A549 (cell line): ENCODE measurements at regions not wholly inside any gene's neighbourhood (a gene's known extent, or its start where the extent isn't known, plus 50 kb on each side); places are given as distances from the start of the nearest gene placed in this dataset.

ENCODE experiments used
- ATAC-seq, 2 experiments: fragments of 200-7000 bp in 1 of 2; fragments of >200 bp in 1 of 2; cut with Nextera tagmentation in 1 of 2; cut with Tn5 transposase in 1 of 2; 3 replicates each; pipeline versions ENCODE4 v1.8.0 to v1.9.1; 2018 to 2020; ENCODE audit warnings: mild to moderate bottlenecking in 1 of 2, moderate library complexity in 1 of 2
- CTCF ChIA-PET: fragments of 300-600 bp; sonication (Branson Sonifier 250); formaldehyde crosslinking; extraction: SDS; loops from one replicate; lab custom pipeline; 2021; ENCODE audit warnings: antibody characterized with exemption, inconsistent platforms; lab: Yijun Ruan, JAX
- POLR2A ChIA-PET: fragments of 350-600 bp; formaldehyde crosslinking; extraction: SDS; loops from one replicate; lab custom pipeline; 2021; ENCODE audit warnings: antibody characterized with exemption, inconsistent platforms; lab: Yijun Ruan, JAX
- DNase-seq, 2 experiments: peaks; one replicate each; pipeline versions ENCODE4 v3.0.0 to v3.0.0-alpha.2; 2011 to 2016; ENCODE audit warnings: low read depth in 1 of 2, low spot score in 1 of 2
- FAIRE-seq: peaks from 2 replicates; lab custom pipeline; 2011; peaks lifted over from hg19 to GRCh38; lab: Jason Lieb, UNC
- H3K27ac ChIP-seq, 2 experiments: fragments of >200 bp; sonication (Bioruptor Twin); formaldehyde crosslinking; 3 replicates each; pipeline ENCODE4 v1.5.1; 2016 to 2017
- H3K4me1 ChIP-seq: fragments of >200 bp; sonication (Bioruptor Twin); formaldehyde crosslinking; 3 replicates; pipeline ENCODE4 v1.6.1; 2016
- H3K4me2 ChIP-seq: fragments of >200 bp; sonication (Bioruptor Twin); formaldehyde crosslinking; 3 replicates; pipeline ENCODE4 v1.6.1; 2016
- H3K4me3 ChIP-seq: fragments of >200 bp; sonication (Bioruptor Twin); formaldehyde crosslinking; 3 replicates; pipeline ENCODE4 v1.5.1; 2016
- H3K9me3 ChIP-seq: fragments of >200 bp; sonication (Bioruptor Twin); formaldehyde crosslinking; 3 replicates; pipeline ENCODE4 v1.6.1; 2016
- CBX8 ChIP-seq: fragments of 200-600 bp; sonication (generic); IDR thresholded peaks from 2 replicates; pipeline ENCODE4 v1.6.1; 2016
- CHD2 ChIP-seq: fragments of 150-350 bp; IDR thresholded peaks from 2 replicates; pipeline ENCODE4 v1.6.1; 2014; ENCODE audit warnings: low read length; ENCODE audit not compliant: partially characterized antibody
- CHD4 ChIP-seq: fragments of 200-600 bp; sonication (generic); IDR thresholded peaks from 2 replicates; pipeline ENCODE4 v1.6.1; 2016; ENCODE audit warnings: antibody characterized with exemption, mild to moderate bottlenecking, borderline replicate concordance
- EHF ChIP-seq: fragments of 250-450 bp; sonication (Bioruptor Pico); IDR thresholded peaks from 2 replicates; pipeline ENCODE4 v1.5.0; 2020; ENCODE audit warnings: mild to moderate bottlenecking
- EHMT2 ChIP-seq: fragments of 200-600 bp; sonication (generic); IDR thresholded peaks from 2 replicates; pipeline ENCODE4 v1.6.1; 2016; ENCODE audit warnings: antibody characterized with exemption, low read depth, mild to moderate bottlenecking, moderate library complexity
- ELK1 ChIP-seq: fragments of 150-350 bp; IDR thresholded peaks from 2 replicates; pipeline ENCODE4 v1.6.1; 2014; ENCODE audit warnings: low read depth, mild to moderate bottlenecking, low read length
- EP300 ChIP-seq, 2 experiments: fragments of >200 bp; sonication (Bioruptor Twin); formaldehyde crosslinking; IDR thresholded peaks; 2 replicates in 1 of 2; 3 replicates in 1 of 2; pipeline ENCODE4 v1.6.1; 2016 to 2017
- ESRRA ChIP-seq: fragments of 150-350 bp; IDR thresholded peaks from 2 replicates; pipeline ENCODE4 v1.6.1; 2014; ENCODE audit warnings: mild to moderate bottlenecking, low read length, borderline replicate concordance
- HES2 ChIP-seq: fragments of >200 bp; sonication (Bioruptor Twin); formaldehyde crosslinking; IDR thresholded peaks from 2 replicates; pipeline ENCODE4 v1.6.1; 2016
- HEYL ChIP-seq: fragments of 250-450 bp; sonication (Bioruptor Pico); IDR thresholded peaks from 2 replicates; pipeline ENCODE4 v1.8.0; 2021; ENCODE audit warnings: mild to moderate bottlenecking, moderate library complexity
- HMGXB4 ChIP-seq: fragments of 250-450 bp; sonication (Bioruptor Pico); IDR thresholded peaks from 2 replicates; pipeline ENCODE4 v1.5.0; 2021; ENCODE audit warnings: mild to moderate bottlenecking, moderate library complexity, borderline replicate concordance
- JUN ChIP-seq, 2 experiments: fragments of >200 bp; sonication (Bioruptor Twin); formaldehyde crosslinking; IDR thresholded peaks; 2 replicates in 1 of 2; 3 replicates in 1 of 2; pipeline ENCODE4 v1.6.1; 2016 to 2017
- JUNB ChIP-seq: fragments of >200 bp; sonication (Bioruptor Twin); formaldehyde crosslinking; IDR thresholded peaks from 2 replicates; pipeline ENCODE4 v1.6.1; 2016
- KDM1A ChIP-seq: fragments of 200-600 bp; sonication (generic); IDR thresholded peaks from 2 replicates; pipeline ENCODE4 v1.6.1; 2016; ENCODE audit warnings: low read depth, mild to moderate bottlenecking
- KDM5A ChIP-seq: fragments of 200-600 bp; sonication (generic); IDR thresholded peaks from 2 replicates; pipeline ENCODE4 v1.6.1; 2016; ENCODE audit warnings: antibody characterized with exemption, mild to moderate bottlenecking
- MAFK ChIP-seq: fragments of 450-650 bp; IDR thresholded peaks from 2 replicates; pipeline ENCODE4 v1.6.1; 2014; ENCODE audit not compliant: partially characterized antibody
- MAX ChIP-seq: IDR thresholded peaks from 2 replicates; pipeline ENCODE4 v1.6.1; 2012
- NR3C1 ChIP-seq: fragments of >200 bp; sonication (Bioruptor Twin); formaldehyde crosslinking; IDR thresholded peaks from 3 replicates; pipeline ENCODE4 v1.6.1; 2017
- REST ChIP-seq: fragments of 200-600 bp; sonication (generic); IDR thresholded peaks from 2 replicates; pipeline ENCODE4 v1.6.1; 2016; ENCODE audit warnings: antibody characterized with exemption, mild to moderate bottlenecking, moderate library complexity
- RFX5 ChIP-seq: fragments of 450-650 bp; IDR thresholded peaks from 2 replicates; pipeline ENCODE4 v1.7.1; 2014; ENCODE audit warnings: antibody characterized with exemption, mild to moderate bottlenecking, moderate library complexity
- SREBF2 ChIP-seq: fragments of 450-650 bp; IDR thresholded peaks from 2 replicates; pipeline ENCODE4 v1.6.1; 2014; ENCODE audit warnings: mild to moderate bottlenecking, moderate library complexity
- ZC3H11A ChIP-seq: fragments of 450-650 bp; IDR thresholded peaks from 2 replicates; pipeline ENCODE4 v1.6.1; 2014; ENCODE audit warnings: antibody characterized with exemption, mild to moderate bottlenecking
- ZFP36 ChIP-seq: fragments of 450-650 bp; IDR thresholded peaks from 2 replicates; pipeline ENCODE4 v1.6.1; 2014; ENCODE audit warnings: borderline replicate concordance; ENCODE audit not compliant: partially characterized antibody
- ZSCAN20 ChIP-seq: fragments of 250-450 bp; sonication (Bioruptor Pico); IDR thresholded peaks from 2 replicates; pipeline ENCODE4 v1.8.0; 2022; ENCODE audit warnings: mild to moderate bottlenecking, moderate library complexity
- WGBS: methylation state at CpG from one replicate; pipeline ENCODE4 v1.1.6; 2017; ENCODE audit errors: missing lambda C conversion rate; 5-methylcytosine and 5-hydroxymethylcytosine counted together

GRCh38 chr14:61132336-61132735 is 148.8 kb downstream of the TMEM30B start:
- no peak for TF ChIP-seq EP300 (IDR thresholded peaks at IDR 0.05)
- H3K4me1 ChIP-seq = peaks cover 19% of the 10 kb centered on the region; the same call in 1 of the 3 replicates
- H3K9me3 ChIP-seq = no peaks in the 10 kb centered on the region
- FAIRE-seq = no peak
- no peak overlapping the region for H3K4me2 ChIP-seq
- CTCF ChIA-PET = no interaction called here
- H3K4me3 ChIP-seq = no peak overlapping the region
- H3K27ac ChIP-seq = no peak overlapping the region; a peak in 1 of 6 replicates
- POLR2A ChIA-PET = no interaction called here
- no peak for ATAC-seq
- WGBS = 76% methylated on average over 3 of the region's 3 CpGs
- no peak for DNase-seq

- ChIA-PET CTCF (interaction anchor here (1.0 kb wide), 1 partner anchor 122 kb away, joined by 3 read pairs; no protein-coding TSS in a partner anchor), POLR2A (no interaction called here)
- ATAC-seq (no peak), DNase-seq (no peak), FAIRE-seq (no peak)
- TF ChIP-seq SREBF2 = no peak
- TF ChIP-seq EHMT2 = no peak
- no peak for TF ChIP-seq CHD4
- TF ChIP-seq JUN (IDR thresholded peaks at IDR 0.05) = no peak
- no peak for TF ChIP-seq NR3C1
- no peak for TF ChIP-seq ZSCAN20
- no peak for TF ChIP-seq KDM1A
- TF ChIP-seq ELK1 = no peak
- TF ChIP-seq HMGXB4 (CRISPR knock-in tag) = no peak
- no peak for TF ChIP-seq JUNB
- TF ChIP-seq MAFK = no peak
- TF ChIP-seq EHF (CRISPR knock-in tag) = no peak
- Histone ChIP-seq H3K4me1 (peaks cover 22% of the 10 kb centered on the region; the same call in 1 of the 3 replicates), H3K4me2 (no peak overlapping the region), H3K27ac (peak overlapping the region in 1 of 2 experiments; percentile 43; a peak in 2 of 6 replicates), H3K9me3 (no peaks in the 10 kb centered on the region), H3K4me3 (no peak overlapping the region)
- 85% methylated on average over 10 of the region's 10 CpGs for WGBS
Observed at GRCh38 chr14:61130512-61131260, 149.6 kb downstream of the SLC38A6 start.

GRCh38 chr14:61129168-61129745 is 148.2 kb downstream of the SLC38A6 start:
- Histone ChIP-seq H3K27ac (peak overlapping the region in 1 of 2 experiments; percentile 38; a peak in 1 of 6 replicates), H3K9me3 (no peaks in the 10 kb centered on the region), H3K4me1 (peaks cover 20% of the 10 kb centered on the region; the same call in 1 of the 3 replicates), H3K4me2 (no peak overlapping the region), H3K4me3 (no peak overlapping the region)
- 87% methylated on average over 4 of the region's 4 CpGs for WGBS
- CTCF ChIA-PET = interaction anchor here (2.1 kb wide), 1 partner anchor 20 kb away, joined by 6 read pairs; no protein-coding TSS in a partner anchor
- POLR2A ChIA-PET = no interaction called here
- ATAC-seq = peak in 1 of 2 experiments; percentile 38; a peak in 2 of 6 replicates
- FAIRE-seq = no peak
- no peak for DNase-seq
- TF ChIP-seq MAX (no peak), RFX5 (no peak), CBX8 (no peak), EP300 (IDR thresholded peaks at IDR 0.05) (no peak), ESRRA (no peak), HEYL (CRISPR knock-in tag) (no peak), KDM5A (no peak), REST (no peak), HMGXB4 (CRISPR knock-in tag) (no peak), MAFK (no peak), ZFP36 (no peak), CHD2 (no peak), ZC3H11A (no peak), HES2 (no peak)
